Cardiac fibroblast (primary cell): ENCODE measurements at regions not wholly inside any gene's neighbourhood (a gene's known extent, or its start where the extent isn't known, plus 50 kb on each side); places are given as distances from the start of the nearest gene placed in this dataset.
"Not testable (repeated sequence)": the region's sequence is repeated elsewhere in the genome, so short reads cannot be mapped to it uniquely, and the experiment has no call there.

Experiments used
- DNase-seq, 2 donors: peaks; one replicate each; pipeline versions ENCODE4 v3.0.0 to v3.0.0-alpha.2; 2010; ENCODE audit warnings: low read depth in 2 of 2
- H3K4me3 ChIP-seq, 2 donors: replicated peaks in 1 of 2; 1 replicate in 1 of 2; 2 replicates in 1 of 2; pipeline ENCODE4 v1.5.1; 2011; ENCODE audit warnings: low read depth in 2 of 2, low read length in 2 of 2, mild to moderate bottlenecking in 2 of 2, moderate library complexity in 1 of 2
- CTCF ChIP-seq: IDR thresholded peaks from one replicate; pipeline ENCODE4 v1.5.1; 2011; ENCODE audit warnings: low read depth, mild to moderate bottlenecking, low read length, inconsistent platforms

- TF ChIP-seq CTCF: no peak
- DNase-seq: no peak
- H3K4me3 ChIP-seq: no peak overlapping the region
Observed at GRCh38 chrY:26638063-26638462, 1016.1 kb downstream of the CDY1 start.

DNA sequence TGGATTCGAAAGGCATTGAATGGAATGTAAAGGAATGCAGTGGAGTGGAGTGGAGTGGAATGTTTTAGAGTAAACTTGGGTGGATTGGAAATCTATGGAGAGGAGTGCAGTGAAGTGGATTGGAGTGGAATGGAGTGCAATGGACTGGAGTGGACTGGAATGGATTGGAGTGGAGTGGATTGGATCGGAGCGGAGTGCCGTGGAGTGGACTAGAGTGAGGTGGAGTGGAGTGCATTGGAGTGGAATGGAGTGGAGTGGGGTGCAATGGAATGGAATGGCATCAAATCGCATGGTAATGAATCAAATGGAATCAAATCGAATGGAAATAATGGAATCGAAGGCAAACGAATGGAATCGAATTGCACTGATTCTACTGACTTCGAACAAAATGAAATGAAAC lies 1023.9 kb downstream of the CDY1 start:
- not testable (repeated sequence) for H3K4me3 ChIP-seq, DNase-seq

GRCh38 chrY:26648240-26648639 lies 1026.3 kb downstream of the CDY1 start:
- not testable (repeated sequence) for H3K4me3 ChIP-seq, DNase-seq

DNA sequence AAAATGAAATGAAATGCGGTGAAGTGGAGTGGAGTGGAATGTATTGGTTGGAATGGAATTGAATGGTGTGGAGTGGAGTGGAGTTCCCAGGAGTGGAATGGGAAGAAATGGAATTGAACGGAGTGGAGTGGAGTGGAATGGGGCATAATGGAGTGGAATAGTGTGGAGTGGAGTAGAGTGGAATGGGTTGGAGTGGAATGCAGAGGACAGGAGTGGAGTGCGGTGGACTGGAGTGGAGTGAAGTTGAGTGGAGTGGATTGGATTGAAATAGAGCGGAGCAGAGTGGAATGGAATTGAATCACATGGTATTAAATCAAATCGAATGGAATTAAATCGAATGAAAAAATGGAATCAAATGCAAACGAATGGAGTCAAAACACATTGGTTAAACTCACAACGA lies 1042.3 kb downstream of the CDY1 start:
- not testable (repeated sequence) for H3K4me3 ChIP-seq

DNA sequence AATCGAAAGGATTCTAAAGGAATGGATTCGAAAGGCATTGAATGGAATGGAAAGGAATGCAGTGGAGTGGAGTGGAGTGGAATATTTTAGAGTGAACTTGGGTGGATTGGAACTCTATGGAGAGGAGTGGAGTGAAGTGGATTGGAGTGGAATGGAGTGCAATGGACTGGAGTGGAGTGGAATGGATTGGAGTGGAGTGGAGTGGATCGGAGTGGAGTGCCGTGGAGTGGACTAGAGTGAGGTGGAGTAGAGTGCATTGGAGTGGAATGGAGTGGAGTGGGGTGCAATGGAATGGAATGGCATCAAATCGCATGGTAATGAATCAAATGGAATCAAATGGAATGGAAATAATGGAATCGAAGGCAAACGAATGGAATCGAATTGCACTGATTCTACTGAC lies 1044.8 kb downstream of the CDY1 start:
- DNase-seq: not testable (repeated sequence)

More for the DNA sequence above, 1042.3 kb downstream of the CDY1 start:
- DNase-seq: not testable (repeated sequence)

GRCh38 chrY:26669243-26669642 lies 1047.3 kb downstream of the CDY1 start:
- not testable (repeated sequence) for H3K4me3 ChIP-seq, DNase-seq

More for the DNA sequence above, 1044.8 kb downstream of the CDY1 start:
- not testable (repeated sequence) for H3K4me3 ChIP-seq

DNA sequence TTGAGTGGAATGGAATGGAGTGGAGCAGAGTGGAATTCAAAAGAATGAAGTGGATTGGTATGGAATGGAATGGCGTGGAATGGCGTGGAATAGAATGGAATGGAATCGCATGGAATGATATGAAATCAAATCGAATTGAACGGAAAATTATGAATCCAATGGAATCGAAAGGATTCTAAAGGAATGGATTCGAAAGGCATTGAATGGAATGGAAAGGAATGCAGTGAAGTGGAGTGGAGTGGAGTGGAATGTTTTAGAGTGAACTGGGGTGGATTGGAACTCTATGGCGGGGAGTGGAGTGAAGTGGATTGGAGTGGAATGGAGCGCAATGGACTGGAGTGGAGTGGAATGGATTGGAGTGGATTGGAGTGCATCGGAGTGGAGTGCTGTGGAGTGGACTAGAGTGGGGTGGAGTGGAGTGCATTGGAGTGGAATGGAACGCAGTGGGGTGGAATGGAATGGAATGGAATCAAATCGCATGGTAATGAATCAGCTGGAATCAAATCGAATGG lies 1048.5 kb downstream of the CDY1 start:
- H3K4me3 ChIP-seq: not testable (repeated sequence)
- DNase-seq: peak in 1 of 2 donors; percentile 8

DNA sequence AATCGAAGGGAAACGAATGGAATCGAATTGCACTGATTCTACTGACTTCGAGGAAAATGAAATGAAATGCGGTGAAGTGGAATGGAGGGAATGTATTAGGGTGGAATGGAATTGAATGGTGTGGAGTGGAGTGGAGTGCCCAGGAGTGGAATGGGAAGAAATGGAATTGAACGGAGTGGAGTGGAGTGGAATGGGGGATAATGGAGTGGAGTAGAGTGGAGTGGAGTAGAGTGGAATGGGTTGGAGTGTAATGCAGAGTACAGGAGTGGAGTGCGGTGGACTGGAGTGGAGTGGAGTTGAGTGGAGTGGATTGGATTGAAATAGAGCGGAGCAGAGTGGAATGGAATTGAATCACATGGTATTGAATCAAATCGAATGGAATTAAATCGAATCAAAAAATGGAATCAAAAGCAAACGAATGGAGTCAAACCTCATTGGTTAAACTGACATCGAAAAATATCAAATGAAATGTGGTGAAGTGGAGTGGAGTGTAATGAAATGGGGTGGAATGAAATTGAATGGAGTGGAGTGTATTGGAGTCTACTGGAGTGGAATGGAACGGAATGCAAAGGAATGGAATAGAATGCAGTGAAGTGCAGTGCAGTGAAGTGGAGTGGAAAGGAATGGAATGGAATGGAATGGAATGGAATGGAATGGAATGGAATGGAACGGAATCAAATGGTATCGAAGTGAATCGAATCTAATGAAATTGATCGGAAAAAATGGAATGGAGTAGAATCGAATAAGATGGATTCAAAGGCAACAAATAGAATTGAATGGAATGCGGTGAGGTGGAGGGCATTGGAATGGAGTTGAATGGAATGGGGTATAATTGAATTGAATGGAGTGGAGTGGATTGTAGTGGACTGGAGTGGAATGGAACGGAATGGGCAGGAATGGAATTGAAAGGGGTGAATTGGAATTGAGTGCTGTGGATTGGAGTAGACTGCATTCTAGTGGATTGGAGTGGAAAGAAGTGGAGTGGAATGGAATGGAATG lies 1049.3 kb downstream of the CDY1 start:
- peak; percentile 31 to 39 for DNase-seq
- H3K4me3 ChIP-seq: not testable (repeated sequence)
